ENCODE measurements at regions not wholly inside any gene's neighbourhood (a gene's known extent, or its start where the extent isn't known, plus 50 kb on each side); places are given as distances from the start of the nearest gene placed in this dataset.

DNA sequence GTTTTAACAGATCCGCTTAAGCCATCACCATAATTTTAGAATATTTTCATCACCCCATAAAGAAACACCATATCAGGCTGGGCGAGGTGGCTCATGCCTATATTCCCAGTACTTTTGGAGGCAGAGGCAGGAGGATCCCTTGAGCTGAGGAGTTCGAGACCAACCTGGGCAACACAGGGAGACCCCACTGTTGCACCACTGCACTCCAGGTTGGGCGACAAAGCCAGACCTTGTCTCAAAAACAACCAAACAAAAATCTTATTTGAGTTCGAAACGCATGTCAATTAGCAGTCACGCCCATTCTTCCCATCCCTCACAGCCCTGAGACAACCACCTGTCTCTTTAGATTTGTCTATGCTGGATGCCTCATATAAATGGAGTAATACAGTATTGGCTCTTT, 119.9 kb downstream of the KLF13 start:
- FAIRE-seq (no peak), DNase-seq (ENCODE audit: insufficient read length, low spot score) (no peak)
- no peak for TF ChIP-seq POLR2A (IDR thresholded peaks at IDR 0.05; ENCODE audit: low read depth, low read length)

DNA sequence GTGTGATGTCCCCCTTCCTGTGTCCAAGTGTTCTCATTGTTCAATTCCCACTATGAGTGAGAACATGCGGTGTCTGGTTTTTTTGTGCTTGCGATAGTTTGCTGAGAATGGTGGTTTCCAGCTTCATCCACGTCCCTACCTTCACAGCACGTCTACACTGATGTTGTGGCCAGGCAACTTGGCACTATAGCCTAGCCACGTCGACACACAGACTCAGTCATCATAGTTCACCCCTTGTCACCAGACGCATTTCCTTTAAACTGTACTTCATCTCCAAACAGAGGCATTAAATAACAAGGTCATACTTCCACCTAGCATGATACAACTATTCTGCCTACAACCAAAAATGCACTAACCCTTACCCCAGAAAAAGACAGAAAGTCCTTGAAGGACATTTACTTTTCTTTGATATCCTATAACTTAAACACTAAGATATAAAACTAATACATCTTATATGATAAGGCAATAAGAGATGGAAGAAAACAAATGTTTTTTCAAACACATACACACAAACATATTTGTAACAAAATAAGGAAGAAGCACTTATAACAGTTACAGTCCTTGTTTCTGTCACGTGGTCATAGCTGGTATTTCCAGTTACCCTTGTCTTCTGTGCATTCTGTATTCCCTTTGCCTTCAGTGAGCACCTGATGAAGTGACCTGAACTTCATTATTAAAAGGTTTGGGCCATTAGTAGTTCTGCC, 121.4 kb downstream of the KLF13 start:
- DNase-seq (ENCODE audit: insufficient read length, low spot score), result no peak
- no peak for TF ChIP-seq POLR2A (IDR thresholded peaks at IDR 0.05; ENCODE audit: low read depth, low read length)
- FAIRE-seq, result no peak

DNA sequence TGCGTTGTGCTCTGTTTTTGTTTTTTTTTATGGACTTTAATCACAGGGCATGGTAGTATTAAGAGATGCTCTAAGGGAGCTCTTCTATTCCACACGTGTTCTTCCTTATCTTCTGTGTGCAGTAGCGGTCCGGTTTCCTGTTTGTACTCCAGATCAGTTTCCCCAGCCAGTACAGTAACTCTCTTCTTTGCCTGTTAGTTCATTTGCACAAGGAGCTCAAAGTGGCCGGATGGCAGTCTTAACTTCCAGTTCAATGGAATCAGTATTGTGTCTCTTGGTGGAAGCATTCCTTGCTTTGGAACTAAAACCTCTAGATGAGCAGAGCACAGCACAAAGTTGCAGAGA, 122.0 kb downstream of the KLF13 start:
- no peak for DNase-seq (ENCODE audit: insufficient read length, low spot score)
- TF ChIP-seq POLR2A (IDR thresholded peaks at IDR 0.05; ENCODE audit: low read depth, low read length), result no peak
- FAIRE-seq, result no peak

DNA sequence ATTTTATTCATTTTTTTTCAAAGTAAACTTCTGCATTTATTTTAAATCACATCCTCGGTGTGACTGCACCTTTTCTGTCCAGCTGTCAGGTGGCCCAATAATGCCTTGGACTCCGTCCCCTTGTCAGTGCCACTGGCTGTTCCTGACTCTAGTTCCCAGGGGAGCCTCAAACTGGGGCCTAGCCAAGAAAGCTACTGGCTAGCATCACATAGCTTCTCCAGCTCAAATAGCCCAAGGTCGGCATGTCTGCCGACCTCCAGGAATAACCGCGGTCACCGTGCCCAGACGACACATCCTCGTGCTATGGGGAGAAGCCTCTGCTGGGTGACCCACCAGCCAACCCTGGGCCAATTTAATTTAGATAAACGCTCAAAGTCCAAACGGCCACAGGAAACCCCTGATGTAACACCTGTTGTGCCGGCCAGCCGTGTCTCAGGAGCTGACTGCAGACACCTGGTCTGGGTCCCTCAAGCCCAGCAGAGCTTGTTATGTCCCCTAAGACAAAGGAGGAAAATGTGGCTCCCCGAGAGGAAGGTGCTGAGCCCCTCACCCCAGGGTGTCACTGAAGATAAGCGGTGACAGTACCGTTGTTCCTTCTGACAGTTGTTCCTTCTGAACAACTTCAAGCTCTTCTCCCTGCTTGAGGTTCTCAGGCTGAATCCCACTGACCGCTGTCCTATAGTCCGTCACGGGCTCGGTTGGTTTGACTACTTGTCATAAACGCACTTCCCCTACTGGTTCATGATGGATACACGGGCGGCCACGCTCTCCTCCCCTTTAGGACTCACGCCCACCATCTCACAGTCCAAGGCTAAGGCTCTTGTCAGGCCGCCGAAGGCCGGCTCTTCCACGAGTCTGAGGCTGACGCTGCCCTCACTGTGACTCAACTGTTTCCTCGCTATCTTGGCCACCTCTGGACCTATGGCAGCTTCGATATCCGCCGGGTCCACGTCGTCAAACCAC, 126.2 kb downstream of the KLF13 start:
- no peak for TF ChIP-seq POLR2A (IDR thresholded peaks at IDR 0.05; ENCODE audit: low read depth, low read length)
- no peak for FAIRE-seq
- no peak for DNase-seq (ENCODE audit: insufficient read length, low spot score)

DNA sequence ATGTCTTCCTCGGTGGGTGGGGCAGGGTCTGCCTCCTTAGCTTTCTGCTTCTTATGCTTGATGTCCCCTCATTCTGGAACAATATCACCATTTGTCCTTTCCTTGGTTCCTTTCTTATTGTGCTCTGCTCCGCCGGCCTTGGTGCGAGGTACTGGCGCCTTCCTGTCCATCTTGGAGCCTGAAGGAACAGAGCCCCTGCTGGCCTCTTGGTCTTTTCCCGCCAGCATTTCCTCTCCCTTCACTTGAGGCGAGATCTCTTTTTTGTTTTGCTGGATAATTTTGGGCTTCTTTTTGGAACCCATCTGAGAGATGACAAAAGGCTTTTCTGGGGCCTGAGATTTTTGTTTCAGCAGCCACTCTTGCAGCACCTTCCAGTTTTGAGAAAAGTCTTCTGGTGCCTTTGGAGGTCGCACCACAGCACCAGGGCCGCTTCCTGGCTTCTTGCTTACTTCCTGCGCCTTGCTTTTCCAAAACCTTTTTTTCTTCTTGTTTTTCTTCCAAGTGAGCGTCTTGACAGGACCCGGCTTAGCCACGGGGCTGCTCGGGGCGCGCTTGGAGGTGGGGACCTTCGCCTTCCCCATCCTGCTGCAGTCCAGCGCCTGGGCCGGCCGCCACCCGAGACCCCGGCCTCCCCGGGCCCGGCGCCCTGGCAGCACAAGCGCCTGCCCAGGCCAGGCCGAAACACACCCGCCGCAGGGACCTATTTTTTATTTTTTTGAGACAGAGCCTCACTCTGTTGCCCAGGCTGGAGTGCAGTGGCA, 127.1 kb downstream of the KLF13 start:
- FAIRE-seq (no peak), DNase-seq (ENCODE audit: insufficient read length, low spot score) (no peak)
- TF ChIP-seq POLR2A (IDR thresholded peaks at IDR 0.05; ENCODE audit: low read depth, low read length), result no peak

DNA sequence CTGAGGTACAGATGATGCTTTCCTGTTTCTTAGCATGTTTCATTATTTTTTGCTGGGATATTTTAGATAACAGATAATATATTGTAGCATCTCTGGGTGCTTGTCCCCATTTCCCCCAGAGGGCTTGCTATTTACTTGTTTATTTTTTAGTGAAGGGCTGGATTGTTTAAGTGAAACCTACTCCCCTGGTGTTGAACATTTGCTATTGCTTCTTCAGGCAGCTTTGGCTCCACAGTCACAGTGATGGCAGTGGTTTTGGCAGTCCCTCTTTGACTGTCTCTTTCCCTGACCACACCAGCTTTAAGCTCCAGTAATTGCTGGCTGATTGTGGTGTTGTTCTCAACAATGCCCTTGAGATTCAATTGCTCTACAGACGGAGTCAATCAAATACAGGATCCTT, 128.9 kb downstream of the KLF13 start:
- FAIRE-seq (no peak), DNase-seq (ENCODE audit: insufficient read length, low spot score) (no peak)
- no peak for TF ChIP-seq POLR2A (IDR thresholded peaks at IDR 0.05; ENCODE audit: low read depth, low read length)

DNA sequence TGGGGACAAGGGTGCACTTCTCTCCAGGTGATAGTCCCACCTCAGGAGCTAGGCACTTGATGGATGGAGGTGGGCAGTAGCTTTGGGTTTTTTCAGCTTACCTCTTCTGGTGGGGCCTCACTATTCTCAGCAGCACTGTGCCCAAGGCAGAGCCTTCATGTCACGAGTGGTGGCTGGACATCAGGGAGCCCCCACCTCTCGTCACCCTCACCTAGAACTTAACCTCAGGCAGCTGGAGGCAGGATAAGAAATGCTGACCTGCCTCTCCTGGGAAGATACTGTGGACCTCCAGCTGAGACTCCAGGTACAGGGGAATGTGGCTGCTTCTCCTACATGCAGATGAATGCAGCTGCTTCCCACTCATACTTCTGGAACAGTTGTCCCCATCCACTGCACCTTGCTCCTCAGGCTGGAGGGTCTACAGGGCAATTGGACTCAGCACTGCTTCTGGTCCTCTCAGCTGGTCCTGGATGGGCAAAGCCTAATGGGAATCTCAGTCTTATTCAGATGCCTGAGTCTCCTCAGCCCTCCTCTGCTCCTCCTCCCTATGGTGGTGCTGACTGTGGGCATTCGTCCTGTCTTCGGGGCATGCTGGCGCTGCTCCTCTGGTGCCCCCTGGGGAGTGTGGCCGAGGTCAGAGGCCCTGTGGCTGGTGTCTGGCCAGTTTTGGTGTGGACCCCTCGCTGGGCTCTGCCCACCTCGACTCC, 129.9 kb downstream of the KLF13 start:
- no peak for FAIRE-seq

DNA sequence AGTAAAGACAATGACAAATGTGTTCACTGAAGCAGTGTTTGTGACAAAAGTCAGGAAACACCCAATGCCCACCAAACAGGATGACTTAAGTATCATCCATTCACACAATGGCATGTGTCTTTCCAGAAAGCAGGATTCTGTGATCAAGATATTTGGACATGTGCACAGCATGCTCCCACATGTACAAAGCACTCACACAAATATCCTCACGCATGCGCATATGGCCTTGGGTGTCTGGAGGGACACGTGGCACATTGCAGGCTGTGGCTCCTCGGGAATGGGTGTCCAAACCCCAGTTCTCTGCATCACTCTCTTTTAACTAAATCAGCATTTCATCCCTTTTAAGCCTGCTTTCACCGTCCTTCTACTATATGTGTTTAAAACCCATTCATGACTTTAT, 130.5 kb downstream of the KLF13 start:
- FAIRE-seq, result no peak
- DNase-seq (ENCODE audit: insufficient read length, low spot score), result no peak
- no peak for TF ChIP-seq POLR2A (IDR thresholded peaks at IDR 0.05; ENCODE audit: low read depth, low read length)

More for the DNA sequence above, 129.9 kb downstream of the KLF13 start:
- no peak for TF ChIP-seq POLR2A (IDR thresholded peaks at IDR 0.05; ENCODE audit: low read depth, low read length)
- DNase-seq (ENCODE audit: insufficient read length, low spot score), result no peak

DNA sequence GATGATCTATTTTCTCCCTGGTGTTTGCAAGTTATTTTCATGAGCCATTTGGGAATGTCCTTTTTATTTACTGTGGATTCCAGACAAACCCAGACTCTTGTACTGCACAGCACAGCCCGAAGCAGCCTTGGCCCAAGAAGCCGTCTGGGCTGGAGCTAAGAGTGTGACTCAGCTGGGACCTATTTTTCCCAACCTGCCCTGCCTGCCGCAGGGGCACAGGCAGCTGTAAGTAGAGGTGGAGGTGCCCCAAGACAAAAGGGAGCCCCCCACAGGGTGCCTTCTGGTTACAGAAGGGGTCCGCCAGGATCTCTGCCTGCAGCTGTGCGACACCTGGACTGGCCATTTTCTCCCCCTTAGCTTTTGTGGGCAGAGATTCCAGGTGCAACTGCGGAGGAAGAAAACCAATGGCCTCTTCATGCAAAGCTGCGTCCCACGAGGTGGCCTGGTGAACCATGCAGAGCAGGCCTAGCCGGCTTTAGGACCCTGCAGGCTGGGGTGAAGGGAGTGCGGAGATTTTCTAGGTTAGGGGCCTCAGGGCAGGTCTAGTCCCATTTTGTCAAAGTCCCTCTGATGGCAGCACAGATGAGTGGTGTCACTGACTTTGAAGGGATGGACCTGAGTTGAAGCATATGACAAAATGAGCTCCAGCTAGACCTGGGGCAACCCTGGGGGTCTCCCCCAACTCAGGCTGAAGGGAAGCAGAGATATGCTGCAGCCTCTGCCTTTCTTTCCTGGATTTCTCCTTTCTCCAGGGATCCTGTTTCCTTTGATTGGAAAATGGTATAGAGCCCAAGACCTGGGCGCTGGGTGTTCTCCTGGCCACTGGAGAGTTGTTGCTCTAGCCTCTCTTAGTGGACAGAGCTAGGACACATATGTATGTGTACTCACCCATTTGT, 131.2 kb downstream of the KLF13 start:
- no peak for TF ChIP-seq POLR2A (IDR thresholded peaks at IDR 0.05; ENCODE audit: low read depth, low read length)
- peak; percentile 53 for DNase-seq (ENCODE audit: insufficient read length, low spot score)
- no peak for FAIRE-seq

DNA sequence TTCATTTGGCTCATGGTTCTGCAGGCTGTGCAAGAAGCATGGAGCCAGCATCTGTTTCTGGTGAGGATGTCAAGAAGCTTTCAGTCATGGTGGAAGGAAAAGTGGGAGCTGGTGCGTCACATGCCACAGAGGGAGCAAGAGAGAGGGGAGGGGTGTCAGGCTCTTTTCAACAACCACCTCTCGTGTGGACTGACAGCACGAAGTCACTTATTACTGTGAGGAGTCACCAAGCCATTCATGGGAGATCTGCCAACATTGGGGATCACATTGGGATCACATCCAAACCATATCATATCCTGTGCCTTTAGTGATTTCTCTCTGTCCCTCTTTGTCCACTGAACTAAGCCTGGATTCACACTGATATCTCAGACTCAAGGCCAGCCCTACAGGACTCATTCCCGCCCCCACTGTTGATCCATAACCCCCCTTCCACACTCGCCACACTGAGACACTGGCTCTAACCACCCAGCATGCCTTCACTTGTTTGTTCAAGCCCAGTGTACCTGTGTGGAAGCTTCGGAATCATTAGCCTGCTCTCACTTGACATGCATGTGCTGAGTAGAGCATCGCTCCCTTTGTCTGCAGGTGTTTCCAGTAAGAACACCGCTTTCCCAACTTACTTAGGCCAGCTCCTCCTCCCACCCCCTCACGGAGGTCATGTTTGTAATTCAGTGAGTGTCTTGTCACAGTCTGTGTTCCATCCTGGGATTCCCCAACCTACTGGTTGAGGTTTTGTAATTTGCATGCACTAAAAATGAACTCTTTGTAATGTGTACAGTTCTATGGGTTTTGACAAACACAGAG, 132.2 kb downstream of the KLF13 start:
- DNase-seq (ENCODE audit: insufficient read length, low spot score), result no peak
- no peak for TF ChIP-seq POLR2A (IDR thresholded peaks at IDR 0.05; ENCODE audit: low read depth, low read length)
- FAIRE-seq, result no peak

DNA sequence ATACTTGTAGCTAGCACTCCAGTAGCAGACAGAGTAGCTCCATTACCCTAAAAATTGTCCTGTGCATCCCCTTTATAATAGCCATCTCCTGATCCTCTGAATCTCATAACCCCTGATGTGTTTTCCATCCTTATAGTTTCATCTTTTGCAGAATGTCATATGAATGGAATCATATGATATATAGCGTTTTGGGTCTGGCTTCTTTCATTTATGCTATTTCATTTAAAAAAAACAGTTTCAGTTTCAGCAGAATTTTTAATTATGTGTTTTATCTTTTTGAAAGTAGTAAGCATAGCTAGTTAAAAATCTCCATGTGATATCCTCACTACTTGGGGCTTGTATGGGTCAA, 132.7 kb downstream of the KLF13 start:
- FAIRE-seq, result no peak
- no peak for TF ChIP-seq POLR2A (IDR thresholded peaks at IDR 0.05; ENCODE audit: low read depth, low read length)
- DNase-seq (ENCODE audit: insufficient read length, low spot score), result no peak

DNA sequence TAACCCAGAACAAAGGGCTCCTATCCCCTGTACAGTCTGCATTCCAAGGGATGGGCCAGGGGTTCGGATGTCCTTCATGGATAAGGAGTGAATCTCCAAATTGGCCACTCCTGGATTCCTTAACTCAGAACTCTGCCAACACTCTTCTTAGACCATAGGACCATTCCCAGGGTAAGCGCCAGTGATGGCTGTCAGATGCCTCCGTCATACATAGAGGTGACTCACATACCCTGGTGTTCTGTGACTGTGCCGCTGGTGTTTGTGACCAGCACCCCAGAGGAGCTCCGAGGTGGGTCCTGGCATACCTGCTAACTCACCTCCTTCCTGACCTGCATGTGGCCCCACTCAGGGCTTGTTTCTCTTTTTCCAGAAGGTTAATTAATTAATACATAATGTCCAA, 134.7 kb downstream of the KLF13 start:
- no peak for FAIRE-seq
- DNase-seq (ENCODE audit: insufficient read length, low spot score), result no peak
- TF ChIP-seq POLR2A (IDR thresholded peaks at IDR 0.05; ENCODE audit: low read depth, low read length), result no peak
